NOMO-1 treated with DMSO at 0.1 percent for 48 hours (cell line): ENCODE measurements at regions not wholly inside any gene's neighbourhood (a gene's known extent, or its start where the extent isn't known, plus 50 kb on each side); places are given as distances from the start of the nearest gene placed in this dataset.

Experiments
- DNase-seq: peaks from one replicate; lab custom pipeline; 2025; ENCODE audit not compliant: unreplicated experiment; lab: John Stamatoyannopoulos, UW

DNA sequence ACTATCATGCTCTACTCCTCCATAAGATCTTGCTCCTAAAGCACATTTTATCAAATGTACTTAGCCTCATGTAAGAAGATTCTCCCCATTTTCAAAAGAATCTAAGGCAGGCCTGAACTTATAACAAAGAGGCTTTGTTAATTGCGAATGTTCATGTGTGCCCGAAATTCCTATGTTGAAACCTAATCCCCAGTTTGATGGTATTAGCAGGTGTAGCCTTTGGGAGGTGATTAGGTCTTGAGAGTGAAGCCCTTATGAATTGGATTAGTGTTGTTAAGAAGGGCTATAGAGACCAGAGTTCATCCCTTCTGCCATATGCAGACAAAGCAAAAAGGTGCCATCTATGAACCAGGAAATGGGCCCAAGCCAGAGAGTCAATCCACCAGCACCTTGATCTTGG is 234.5 kb downstream of the PAX3 start:
- DNase-seq: no peak

DNA sequence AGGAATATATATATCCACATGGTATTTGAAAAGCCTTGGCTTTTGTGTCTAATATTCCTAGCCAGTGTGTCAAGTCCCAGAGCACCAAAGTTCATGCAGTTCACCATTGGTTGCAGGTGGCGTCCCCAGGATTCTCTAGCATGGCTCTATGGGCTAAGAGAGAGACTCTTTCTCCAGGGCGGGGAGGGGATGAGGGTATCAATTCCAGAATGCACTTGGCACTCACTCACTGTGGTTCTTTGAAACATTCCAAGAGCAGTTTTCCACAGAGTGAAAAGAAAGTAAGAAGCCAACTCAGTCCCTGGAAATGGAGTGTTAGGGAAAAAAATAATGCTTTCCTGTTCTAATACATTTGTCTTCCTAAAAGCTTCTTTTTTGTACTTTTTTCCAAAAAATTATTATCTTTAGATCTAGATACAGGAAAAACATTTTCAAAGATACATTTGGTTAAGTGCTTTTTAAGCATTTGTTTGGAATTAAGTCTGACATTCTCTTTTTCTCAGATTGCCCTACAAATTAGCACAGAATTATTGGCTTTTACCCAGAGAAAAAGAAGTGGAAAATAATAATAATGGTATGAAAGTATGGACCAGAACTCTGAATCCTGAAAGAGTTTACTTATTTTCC is 239.9 kb downstream of the PAX3 start:
- no peak for DNase-seq

DNA sequence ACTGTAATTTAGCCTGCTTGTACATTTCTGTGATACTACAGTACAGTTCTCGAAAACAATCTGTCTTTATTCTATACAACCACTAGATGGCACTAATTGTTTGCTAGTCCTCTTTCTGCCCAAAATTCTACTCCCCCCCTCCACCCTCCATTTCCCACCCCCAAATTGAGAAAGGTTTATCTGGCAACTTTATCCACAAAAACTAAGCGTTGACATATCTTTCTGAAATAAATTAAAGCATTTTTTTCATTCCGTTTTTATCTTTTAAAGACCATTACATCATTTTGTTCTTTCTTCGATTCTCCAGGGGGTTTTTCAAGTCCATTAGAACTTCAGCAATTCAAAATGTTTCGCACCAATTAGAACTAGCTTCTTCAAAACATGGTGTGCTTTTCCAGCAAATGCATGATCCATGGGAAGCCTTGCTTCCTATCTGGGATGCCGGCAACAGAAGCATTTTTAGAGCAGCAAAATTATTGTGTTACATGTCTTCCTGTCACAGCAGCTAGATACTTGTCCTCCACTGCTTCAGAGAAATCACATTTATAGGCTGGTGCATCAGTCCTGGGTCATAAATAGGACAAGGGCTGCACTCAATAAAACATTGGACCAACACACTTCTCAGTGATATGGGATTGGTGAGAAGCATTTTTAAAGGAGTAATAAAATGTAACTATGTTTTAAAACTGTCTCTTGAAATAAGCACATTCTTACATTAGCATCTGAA is 241.3 kb downstream of the PAX3 start:
- peak; percentile 32 for DNase-seq

DNA sequence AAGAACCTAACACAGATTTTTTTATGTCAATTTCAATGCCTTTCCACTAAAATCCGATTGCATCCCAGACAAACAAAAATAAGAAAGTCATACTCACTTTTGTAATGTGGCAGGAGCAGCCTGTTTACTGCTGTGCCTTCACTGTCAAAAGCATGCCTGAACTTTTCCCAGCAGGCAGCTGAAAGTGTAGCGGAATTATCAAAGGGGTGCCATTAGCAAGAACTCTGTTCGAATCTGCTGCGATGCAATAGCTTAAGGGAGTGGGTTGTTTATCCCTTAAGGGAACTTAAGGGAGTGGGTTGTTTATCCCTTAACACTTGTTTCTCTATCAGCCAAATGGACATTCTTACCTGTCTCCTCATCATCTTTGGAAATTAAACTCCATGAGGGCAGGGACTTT is 243.5 kb downstream of the PAX3 start:
- no peak for DNase-seq

DNA sequence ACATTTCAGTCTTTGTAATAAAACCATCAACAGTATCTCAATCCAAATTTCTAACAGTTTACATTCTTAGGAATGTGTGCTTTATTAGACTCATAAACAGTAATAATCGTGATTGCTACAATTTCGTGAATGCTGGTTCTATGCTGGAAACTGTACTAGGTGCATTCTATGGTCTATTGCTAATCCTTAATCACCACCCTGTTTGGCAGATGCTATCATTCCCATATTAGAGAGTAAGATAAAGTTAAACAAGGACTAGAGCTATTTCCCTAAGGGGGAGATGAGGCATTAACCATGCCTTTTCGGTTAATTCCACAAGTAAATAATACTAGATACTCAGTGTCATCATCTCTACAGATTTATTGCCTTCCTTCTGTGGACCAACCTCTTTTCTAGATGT is 244.0 kb downstream of the PAX3 start:
- no peak for DNase-seq

DNA sequence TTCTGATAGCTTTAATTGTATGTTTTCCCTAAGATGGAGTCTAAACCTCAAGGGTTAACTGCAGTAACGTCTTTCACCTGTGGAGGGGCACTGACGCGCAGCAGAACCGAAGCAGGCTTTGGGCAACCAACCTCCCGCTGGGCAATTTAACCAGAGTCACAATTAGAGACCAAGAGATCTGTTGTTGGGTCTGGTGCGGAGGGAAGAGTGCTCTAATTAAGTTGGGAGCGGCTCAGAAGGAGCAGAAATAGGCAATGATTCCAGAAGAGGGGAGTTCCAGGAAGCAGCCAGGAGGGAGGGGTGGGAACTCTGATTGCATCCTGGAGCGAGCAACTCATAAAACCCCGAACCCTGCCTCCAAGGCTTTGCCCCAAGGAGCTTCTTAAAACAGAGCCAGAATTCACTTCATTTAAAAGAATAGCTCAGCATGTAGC is 245.8 kb downstream of the PAX3 start:
- peak; percentile 39 for DNase-seq

DNA sequence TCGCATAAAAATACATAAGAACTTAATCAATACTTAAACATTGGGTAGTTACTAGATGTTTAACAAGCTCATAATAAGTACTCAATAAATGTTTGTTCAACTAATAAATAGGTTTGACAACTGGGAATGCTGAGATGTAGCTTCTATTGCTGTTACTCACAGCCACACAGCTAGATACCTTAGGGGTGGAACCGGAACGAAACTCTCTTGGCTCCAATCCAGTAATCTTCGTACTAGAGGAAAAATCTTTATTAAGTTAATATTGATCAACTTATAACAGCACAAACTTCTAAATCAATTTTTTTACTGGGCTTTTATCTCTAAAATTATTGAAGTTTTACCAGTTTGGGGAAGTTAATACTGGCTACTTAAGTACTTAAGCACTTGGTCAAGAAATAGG is 247.8 kb downstream of the PAX3 start:
- no peak for DNase-seq

DNA sequence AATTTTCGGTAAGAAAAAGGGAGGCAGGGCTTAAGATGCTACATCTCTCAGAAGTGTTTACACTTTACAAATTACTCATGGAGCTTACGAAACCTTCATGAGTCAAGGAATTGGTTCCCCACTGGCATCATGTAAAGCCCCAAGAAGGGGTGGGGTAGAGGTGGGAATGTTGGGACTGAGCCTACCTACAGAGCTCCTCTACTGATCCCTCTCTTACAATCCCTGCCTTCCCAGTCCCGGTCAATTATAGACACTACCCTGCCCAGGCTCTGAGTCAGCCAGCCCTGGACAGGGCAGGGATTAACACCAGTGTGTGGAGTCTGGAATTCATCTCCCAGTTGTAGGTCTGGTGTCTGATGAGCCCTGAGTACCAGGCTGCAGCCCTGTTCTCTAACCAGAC is 248.9 kb downstream of the PAX3 start:
- DNase-seq: no peak

DNA sequence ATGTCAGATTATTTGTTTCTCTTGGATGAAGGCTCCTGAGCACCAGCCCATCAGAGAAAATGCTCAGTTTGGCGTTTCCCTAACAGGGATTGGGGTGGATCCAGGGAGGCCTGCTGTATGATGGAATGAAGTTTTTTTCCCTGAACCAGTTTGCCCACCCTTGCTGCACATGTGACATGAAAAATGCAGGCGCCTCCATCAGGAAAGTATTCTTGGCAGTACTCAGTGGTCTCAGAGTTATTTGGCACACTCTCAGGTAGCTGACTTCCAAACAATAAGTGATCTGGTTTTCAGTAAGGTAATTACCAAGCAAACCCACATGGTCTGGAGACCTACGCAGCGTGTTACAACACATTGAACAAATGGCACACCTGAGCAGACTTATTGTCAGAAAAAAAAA is 254.9 kb downstream of the PAX3 start:
- DNase-seq: no peak

DNA sequence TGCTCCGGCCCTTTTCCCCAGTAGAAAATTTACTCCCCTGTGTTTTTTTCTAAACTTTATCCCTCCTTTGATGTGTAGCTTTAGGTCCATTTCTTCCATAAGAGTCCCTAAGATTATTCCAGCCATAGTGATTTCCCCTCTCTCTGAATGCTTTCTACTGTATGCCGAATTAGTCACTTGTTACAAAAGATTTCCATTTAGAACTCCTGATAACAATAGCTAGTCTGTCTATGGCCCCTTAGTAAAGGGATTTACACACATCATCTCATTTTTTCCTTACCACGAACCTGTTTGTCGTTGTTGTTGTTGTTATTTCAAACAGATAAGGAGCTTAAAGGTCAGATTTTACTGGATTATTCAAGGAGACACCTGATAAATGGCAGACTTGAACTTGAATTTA is 256.1 kb downstream of the PAX3 start:
- DNase-seq: no peak

DNA sequence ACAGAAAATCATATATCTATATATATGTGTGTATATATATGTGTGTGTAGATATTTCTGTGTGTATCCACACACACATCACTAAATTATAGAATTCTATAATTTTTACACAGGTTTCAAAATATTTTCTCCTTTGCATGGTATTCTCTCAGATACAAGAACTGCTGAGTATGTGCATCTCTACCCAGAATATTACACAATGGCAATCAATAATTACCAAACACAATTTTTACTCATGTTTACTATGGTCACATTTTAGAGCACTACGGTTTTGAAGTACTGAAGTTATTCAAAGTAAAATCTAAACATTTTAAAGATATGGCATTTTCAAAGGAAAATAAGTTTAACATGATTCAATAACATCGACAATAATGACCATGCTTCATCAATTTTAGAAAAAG is 258.5 kb downstream of the PAX3 start:
- DNase-seq: no peak

DNA sequence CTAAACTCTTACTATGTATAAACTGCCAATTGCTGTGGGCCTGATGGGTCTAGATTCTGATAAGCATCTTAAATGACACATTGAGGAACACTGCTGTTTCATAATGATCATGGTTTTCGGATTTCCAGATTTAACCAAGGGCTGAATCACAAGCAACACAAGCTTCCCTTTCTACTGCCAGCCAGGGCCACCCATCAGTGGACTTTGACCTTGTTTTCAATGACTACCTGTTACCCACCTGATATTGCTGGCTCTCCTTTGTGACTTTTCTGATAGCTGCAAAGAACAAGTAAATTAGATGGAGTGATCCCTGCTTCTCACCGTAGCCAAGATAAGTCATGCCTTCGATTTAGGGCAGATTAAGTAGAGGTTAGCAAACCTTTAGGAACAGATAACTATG is 259.0 kb downstream of the PAX3 start:
- peak; percentile 56 for DNase-seq

DNA sequence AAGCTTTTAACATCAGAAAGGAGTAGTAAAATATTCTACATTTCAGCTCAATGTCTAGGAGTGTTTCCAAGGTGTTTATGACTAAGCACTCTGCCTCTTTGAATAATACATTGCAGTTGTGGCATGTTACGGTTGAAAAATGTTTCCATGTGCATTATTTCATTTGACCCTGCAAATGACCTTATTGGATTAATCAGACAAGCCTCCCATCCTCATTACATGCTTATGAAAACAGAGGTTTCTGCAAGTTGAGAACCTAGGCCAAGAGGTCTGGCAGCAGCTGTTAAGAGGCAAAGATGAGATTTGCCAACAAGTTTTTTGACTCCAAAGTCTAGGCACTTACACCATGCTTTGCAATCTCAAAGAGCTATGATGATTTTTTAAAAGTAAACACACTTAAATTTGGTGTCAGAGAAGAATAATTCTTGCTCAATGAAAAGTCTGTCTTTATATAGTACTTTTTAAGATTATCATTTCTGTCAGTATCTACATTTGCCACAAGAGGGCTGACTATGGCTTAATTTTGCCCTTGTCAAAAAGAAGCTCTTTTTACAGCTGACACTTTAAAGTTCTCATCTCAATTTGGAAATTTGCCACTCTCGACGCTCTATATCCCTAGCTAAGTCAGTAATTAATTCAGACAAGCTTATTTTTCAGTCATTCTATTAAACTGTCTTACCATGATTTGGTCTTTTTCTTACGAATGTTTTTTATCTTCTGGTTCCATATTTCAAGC is 260.6 kb downstream of the PAX3 start:
- DNase-seq: peak; percentile 19

DNA sequence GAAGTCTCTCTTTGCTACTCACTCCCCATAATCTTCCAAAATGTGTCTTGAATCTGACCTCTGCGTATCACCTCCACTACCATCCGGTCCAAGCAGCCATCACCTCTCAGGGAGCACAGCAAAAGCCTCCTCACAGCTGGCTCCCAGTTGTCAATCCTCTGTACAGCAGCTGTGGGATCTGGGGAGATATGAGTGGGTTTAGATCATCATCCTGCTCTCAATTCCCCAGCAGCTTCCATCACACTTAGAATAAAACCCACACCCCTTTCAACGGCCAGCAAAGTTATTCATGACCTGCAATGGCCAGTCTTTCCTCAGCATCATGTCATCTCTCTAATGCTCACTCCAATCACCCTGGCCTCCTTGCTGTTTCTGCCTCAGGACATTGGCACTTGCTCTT is 261.6 kb downstream of the PAX3 start:
- DNase-seq: no peak

DNA sequence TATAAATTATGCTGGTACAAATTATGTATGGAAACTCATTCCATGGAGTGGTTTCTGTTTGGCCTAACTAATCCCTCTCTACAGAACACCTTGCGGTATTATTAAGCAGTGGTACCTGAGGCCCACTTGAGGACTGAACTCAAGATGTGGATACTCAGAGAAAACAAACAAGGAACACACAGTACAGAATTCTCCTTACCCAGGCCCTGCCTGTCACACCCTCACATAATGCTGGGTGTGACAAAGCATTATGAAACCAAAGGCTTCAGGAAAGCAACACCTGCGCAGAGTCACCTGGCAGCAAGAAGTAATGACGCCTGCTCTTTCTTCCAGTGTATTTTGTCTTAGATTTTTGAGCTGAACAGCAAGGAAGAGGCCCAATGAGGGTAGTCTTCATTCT is 264.7 kb downstream of the PAX3 start:
- no peak for DNase-seq

DNA sequence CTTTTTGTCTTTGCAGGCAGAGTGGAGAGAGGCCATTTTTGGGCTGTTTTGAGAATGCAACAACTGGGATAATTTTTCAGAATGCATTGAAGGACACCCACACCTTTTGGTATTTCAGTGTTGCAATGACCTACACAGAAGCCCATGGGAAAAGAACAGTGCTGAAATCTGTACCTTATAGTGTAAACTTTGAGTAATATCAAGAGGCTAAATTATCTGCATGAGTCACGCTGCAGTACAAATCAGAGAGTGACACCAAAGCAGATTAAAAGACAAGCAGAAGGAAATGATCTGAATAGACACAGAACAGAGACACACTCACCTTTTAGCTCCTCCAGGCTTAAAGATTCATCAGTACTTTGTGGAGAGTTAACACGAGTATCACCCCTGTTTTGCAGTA is 265.3 kb downstream of the PAX3 start:
- DNase-seq: no peak

DNA sequence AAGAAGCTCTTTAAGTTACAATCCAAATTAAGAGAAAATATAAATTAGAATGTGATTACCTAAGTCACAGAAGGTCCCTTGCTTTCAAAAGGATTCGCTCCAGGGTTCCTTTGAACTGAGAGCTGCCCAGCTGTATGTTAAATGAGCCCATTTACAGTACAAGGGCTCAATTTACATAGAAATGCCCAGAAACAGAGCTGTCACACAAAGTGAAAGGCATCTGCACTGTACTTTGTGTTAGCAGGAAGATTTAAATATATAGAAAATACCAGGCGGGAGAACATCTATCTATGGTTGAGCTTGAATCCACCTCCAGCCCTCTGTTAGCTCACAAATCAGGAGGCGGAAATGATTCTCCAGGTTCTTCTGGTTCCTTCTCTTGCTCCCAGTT is 272.9 kb downstream of the PAX3 start:
- DNase-seq: no peak

DNA sequence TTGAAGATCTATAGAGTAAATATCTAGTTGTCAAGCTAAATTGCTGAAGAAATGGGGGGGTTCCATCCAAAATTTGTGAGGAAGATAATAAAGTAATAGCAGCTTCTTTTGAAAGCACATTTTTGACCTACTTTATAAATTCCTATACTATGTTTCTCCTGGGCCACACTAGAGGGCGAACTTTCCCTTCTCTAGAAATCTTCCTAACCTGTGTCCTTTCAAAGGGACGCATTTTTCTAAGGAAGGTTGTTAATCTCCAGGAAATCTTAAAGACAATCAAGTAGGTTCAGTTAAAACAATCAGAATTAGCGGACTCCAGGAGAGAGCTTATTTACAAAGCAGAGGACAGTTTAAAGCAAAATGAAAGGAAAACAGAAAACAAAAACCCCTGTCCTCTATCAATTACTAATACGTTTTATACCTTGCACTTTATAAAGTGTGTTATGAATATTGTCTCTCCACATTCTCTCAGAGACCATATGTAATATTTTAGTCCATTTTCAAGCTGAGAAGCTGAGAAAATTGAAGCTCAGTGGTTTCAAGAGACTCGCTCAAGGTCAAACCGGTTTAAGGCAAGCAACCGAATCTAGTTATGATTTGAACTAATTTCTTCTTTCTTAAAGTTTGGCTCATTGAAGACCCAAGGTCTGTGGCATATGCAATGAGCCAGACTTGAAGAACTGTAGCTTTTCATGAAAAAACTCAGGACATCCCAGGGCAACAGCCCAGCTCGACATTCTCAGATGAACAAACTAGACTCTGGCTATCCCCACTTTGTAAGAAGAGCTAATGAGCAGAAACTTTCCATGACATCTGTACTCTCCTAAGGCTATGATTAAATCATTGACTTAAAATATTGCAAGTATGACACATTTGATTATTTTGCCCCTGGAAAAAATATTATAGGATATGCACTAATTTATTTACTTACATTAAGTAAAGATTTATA is 273.6 kb downstream of the PAX3 start:
- peak; percentile 40 for DNase-seq

DNA sequence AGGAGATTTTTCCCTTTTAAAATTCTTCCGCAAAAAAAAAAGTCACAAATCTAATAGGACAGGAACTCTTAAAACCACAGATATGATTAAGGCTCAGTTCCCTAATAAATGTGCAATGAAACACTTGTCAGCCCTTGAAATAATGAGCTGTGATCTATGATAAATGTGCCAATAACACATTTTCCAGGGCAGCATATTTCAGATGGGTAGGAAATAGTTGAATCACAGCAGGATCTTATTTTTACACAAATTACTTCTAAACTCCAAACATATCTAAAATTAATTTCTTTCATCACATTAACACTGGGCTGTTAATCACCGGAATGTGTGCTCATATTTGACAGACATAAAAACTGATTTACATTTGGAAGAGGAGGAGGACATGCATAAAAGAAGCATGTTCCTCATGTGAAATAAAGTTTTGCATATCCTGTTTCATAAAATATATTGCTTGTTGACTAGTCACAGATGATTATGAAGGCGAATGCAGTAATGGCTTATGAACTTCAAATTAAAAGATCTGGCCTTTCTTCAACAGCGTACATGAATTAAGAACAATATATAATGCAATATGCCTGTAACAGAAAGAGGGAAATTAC is 281.4 kb downstream of the PAX3 start:
- no peak for DNase-seq

DNA sequence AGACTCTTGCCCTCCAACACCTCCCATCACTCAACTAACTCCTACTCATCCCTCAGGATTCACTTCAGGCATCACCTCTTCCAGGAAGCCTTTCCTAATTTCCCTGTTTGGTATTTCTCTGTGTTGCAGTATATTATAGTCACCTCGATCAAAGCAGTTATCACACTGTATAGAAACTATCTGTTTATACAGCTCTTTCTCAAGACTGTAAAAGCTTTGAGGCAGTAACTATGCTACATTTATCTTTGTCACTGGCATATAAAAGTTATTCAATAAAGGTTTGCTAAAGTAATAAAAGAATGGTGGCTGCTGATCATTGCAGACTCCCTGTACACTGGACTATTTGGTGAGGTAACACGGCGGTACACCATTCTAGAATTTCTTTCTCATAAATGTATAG is 284.9 kb downstream of the PAX3 start:
- DNase-seq: no peak

DNA sequence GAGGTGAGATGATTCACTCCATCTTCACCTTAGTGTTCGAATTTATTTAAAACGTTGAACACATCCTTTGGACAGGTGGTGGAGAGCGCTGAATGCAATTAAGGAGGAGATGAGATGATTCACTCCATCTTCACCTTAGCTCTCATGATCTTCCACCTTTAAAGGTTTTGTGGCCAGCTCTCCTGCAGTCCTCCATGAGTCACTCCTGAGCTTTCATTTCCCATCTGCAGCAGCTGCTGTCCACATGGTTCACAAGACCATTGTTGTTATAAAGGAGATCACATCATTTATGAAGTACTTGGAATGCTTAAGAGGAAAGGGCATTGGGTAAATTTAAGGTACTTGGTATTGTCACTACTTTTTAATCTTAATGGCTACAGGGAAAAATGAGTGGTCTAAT is 298.5 kb downstream of the PAX3 start:
- no peak for DNase-seq
